ENCODE measurements at regions not wholly inside any gene's neighbourhood (a gene's known extent, or its start where the extent isn't known, plus 50 kb on each side); places are given as distances from the start of the nearest gene placed in this dataset.

GRCh38 chr4:130178106-130178505 is 1082.2 kb downstream of the C4orf33 start:
- no peaks in the 10 kb centered on the region for H3K36me3 ChIP-seq
- H3K27me3 ChIP-seq: no peaks in the 10 kb centered on the region
- no peak overlapping the region for H3K4me3 ChIP-seq
- intact Hi-C loops (cut with DNase I): no loop called here
- H3K4me1 ChIP-seq: no peaks in the 10 kb centered on the region
- H3K27ac ChIP-seq (replicated peaks in 1 of 4): no peak overlapping the region
- DNase-seq (ENCODE audit: extremely low spot score): no peak
- no peaks in the 10 kb centered on the region for H3K9me3 ChIP-seq
- TF ChIP-seq EP300 (IDR thresholded peaks at IDR 0.05): no peak
- no peak for TF ChIP-seq POLR2A (IDR thresholded peaks at IDR 0.05; ENCODE audit: low read depth)
- no peak for TF ChIP-seq POLR2AphosphoS5 (IDR thresholded peaks at IDR 0.05)
- TF ChIP-seq CTCF (IDR thresholded peaks at IDR 0.05): no peak

- Histone ChIP-seq H3K9me3 (no peaks in the 10 kb centered on the region), H3K36me3 (no peaks in the 10 kb centered on the region), H3K4me3 (no peak overlapping the region), H3K4me1 (no peaks in the 10 kb centered on the region), H3K27ac (replicated peaks in 1 of 4) (no peak overlapping the region), H3K27me3 (no peaks in the 10 kb centered on the region)
- TF ChIP-seq EP300 (IDR thresholded peaks at IDR 0.05) (no peak), POLR2AphosphoS5 (IDR thresholded peaks at IDR 0.05) (no peak)
- 71% methylated on average over 2 of the region's 2 CpGs for WGBS
- intact Hi-C loops (cut with DNase I): no loop called here
- DNase-seq (ENCODE audit: extremely low spot score): no peak
Measured at GRCh38 chr4:130183096-130183495, 1087.1 kb downstream of the C4orf33 start.

GRCh38 chr4:130183766-130184165 is 1087.8 kb downstream of the C4orf33 start:
- Histone ChIP-seq H3K27me3 (no peaks in the 10 kb centered on the region), H3K27ac (replicated peaks in 1 of 4) (no peak overlapping the region), H3K36me3 (no peaks in the 10 kb centered on the region), H3K4me3 (no peak overlapping the region), H3K4me1 (no peaks in the 10 kb centered on the region), H3K9me3 (no peaks in the 10 kb centered on the region)
- no peak for TF ChIP-seq POLR2A (IDR thresholded peaks at IDR 0.05; ENCODE audit: low read depth)
- no peak for TF ChIP-seq CTCF (IDR thresholded peaks at IDR 0.05)
- no peak for TF ChIP-seq EP300 (IDR thresholded peaks at IDR 0.05)
- TF ChIP-seq POLR2AphosphoS5 (IDR thresholded peaks at IDR 0.05): no peak
- 87% methylated on average over 4 of the region's 4 CpGs for WGBS
- intact Hi-C loops (cut with DNase I): no loop called here
- DNase-seq (ENCODE audit: extremely low spot score): no peak

GRCh38 chr4:130185123-130185522 is 1089.2 kb downstream of the C4orf33 start:
- no peaks in the 10 kb centered on the region for H3K4me1 ChIP-seq
- no peaks in the 10 kb centered on the region for H3K36me3 ChIP-seq
- no peak for DNase-seq (ENCODE audit: extremely low spot score)
- no peaks in the 10 kb centered on the region for H3K9me3 ChIP-seq
- no peak overlapping the region for H3K27ac ChIP-seq (replicated peaks in 1 of 4)
- no peaks in the 10 kb centered on the region for H3K27me3 ChIP-seq
- intact Hi-C loops (cut with DNase I): no loop called here
- no peak overlapping the region for H3K4me3 ChIP-seq
- TF ChIP-seq EP300 (IDR thresholded peaks at IDR 0.05) (no peak), POLR2A (IDR thresholded peaks at IDR 0.05; ENCODE audit: low read depth) (no peak)

- Histone ChIP-seq H3K36me3 (no peaks in the 10 kb centered on the region), H3K27me3 (no peaks in the 10 kb centered on the region), H3K4me3 (no peak overlapping the region), H3K9me3 (no peaks in the 10 kb centered on the region), H3K4me1 (no peaks in the 10 kb centered on the region), H3K27ac (replicated peaks in 1 of 4) (no peak overlapping the region)
- DNase-seq (ENCODE audit: extremely low spot score): no peak
- intact Hi-C loops (cut with DNase I): no loop called here
- TF ChIP-seq POLR2AphosphoS5 (IDR thresholded peaks at IDR 0.05) (no peak), POLR2A (IDR thresholded peaks at IDR 0.05; ENCODE audit: low read depth) (no peak), EP300 (IDR thresholded peaks at IDR 0.05) (no peak), CTCF (IDR thresholded peaks at IDR 0.05) (no peak)
- WGBS: 69% methylated on average over 3 of the region's 3 CpGs
Measured at GRCh38 chr4:130186931-130187330, 1091.0 kb downstream of the C4orf33 start.

GRCh38 chr4:130187587-130187986 is 1091.6 kb downstream of the C4orf33 start:
- H3K4me1 ChIP-seq: no peaks in the 10 kb centered on the region
- no peak overlapping the region for H3K4me3 ChIP-seq
- 96% methylated on average over 1 of the region's 1 CpG for WGBS
- H3K27me3 ChIP-seq: no peaks in the 10 kb centered on the region
- intact Hi-C loops (cut with DNase I): no loop called here
- H3K9me3 ChIP-seq: no peaks in the 10 kb centered on the region
- DNase-seq (ENCODE audit: extremely low spot score): no peak
- H3K36me3 ChIP-seq: no peaks in the 10 kb centered on the region
- TF ChIP-seq POLR2A (IDR thresholded peaks at IDR 0.05; ENCODE audit: low read depth) (no peak), CTCF (IDR thresholded peaks at IDR 0.05) (no peak), EP300 (IDR thresholded peaks at IDR 0.05) (no peak), POLR2AphosphoS5 (IDR thresholded peaks at IDR 0.05) (no peak)
- H3K27ac ChIP-seq (replicated peaks in 1 of 4): no peak overlapping the region
